SK-N-SH treated with all-trans-retinoic acid at 6 μM for 48 hours (cell line): ENCODE measurements at regions not wholly inside any gene's neighbourhood (a gene's known extent, or its start where the extent isn't known, plus 50 kb on each side); places are given as distances from the start of the nearest gene placed in this dataset.

Experiments
- BACH2 ChIP-seq: fragments of 250-450 bp; sonication (Bioruptor Pico); IDR thresholded peaks from 2 replicates; pipeline ENCODE4 v1.9.0; 2021; ENCODE audit warnings: mild to moderate bottlenecking, borderline replicate concordance
- CREB5 ChIP-seq: fragments of 250-450 bp; sonication (Bioruptor Pico); IDR thresholded peaks from 2 replicates; pipeline ENCODE4 v1.5.1; 2020; ENCODE audit warnings: low read depth, mild to moderate bottlenecking, moderate library complexity
- GLIS3 ChIP-seq: fragments of 250-450 bp; sonication (Bioruptor Pico); IDR thresholded peaks from 2 replicates; pipeline ENCODE4 v1.5.0; 2020; ENCODE audit warnings: mild to moderate bottlenecking, moderate library complexity
- PATZ1 ChIP-seq: fragments of 250-450 bp; sonication (Bioruptor Pico); IDR thresholded peaks from 2 replicates; pipeline ENCODE4 v1.8.0; 2020; ENCODE audit warnings: mild to moderate bottlenecking, moderate library complexity, borderline replicate concordance
- PPARA ChIP-seq: fragments of 250-450 bp; sonication (Bioruptor Pico); IDR thresholded peaks from 2 replicates; pipeline ENCODE4 v1.5.0; 2020; ENCODE audit warnings: mild to moderate bottlenecking, borderline replicate concordance
- TOX ChIP-seq: fragments of 250-450 bp; sonication (Bioruptor Pico); IDR thresholded peaks from 2 replicates; pipeline ENCODE4 v1.8.0; 2021; ENCODE audit warnings: mild to moderate bottlenecking, moderate library complexity, borderline replicate concordance
- TSHZ2 ChIP-seq: fragments of 250-450 bp; sonication (Bioruptor Pico); IDR thresholded peaks from 2 replicates; pipeline ENCODE4 v1.5.0; 2020; ENCODE audit warnings: mild to moderate bottlenecking, moderate library complexity
- ZC3H10 ChIP-seq: fragments of 250-450 bp; sonication (Bioruptor Pico); IDR thresholded peaks from 2 replicates; pipeline ENCODE4 v1.5.1; 2021; ENCODE audit warnings: mild to moderate bottlenecking, moderate library complexity
- ZFP3 ChIP-seq: fragments of 250-450 bp; sonication (Bioruptor Pico); IDR thresholded peaks from 2 replicates; pipeline ENCODE4 v1.5.0; 2020; ENCODE audit warnings: mild to moderate bottlenecking, moderate library complexity
- ZFP30 ChIP-seq: fragments of 450-650 bp; formaldehyde crosslinking; IDR thresholded peaks from 2 replicates; pipeline ENCODE4 v1.5.0; 2022; ENCODE audit warnings: mild to moderate bottlenecking, moderate library complexity
- ZNF565 ChIP-seq: fragments of 450-650 bp; formaldehyde crosslinking; conservative IDR thresholded peaks from 2 replicates; pipeline ENCODE4 v1.5.0; 2020; ENCODE audit warnings: low read depth, mild to moderate bottlenecking, moderate library complexity
- ZNF70 ChIP-seq: fragments of 450-650 bp; formaldehyde crosslinking; IDR thresholded peaks from 2 replicates; pipeline ENCODE4 v1.5.0; 2020; ENCODE audit warnings: mild to moderate bottlenecking, moderate library complexity
- ZNF8 ChIP-seq: fragments of 450-650 bp; formaldehyde crosslinking; IDR thresholded peaks from 2 replicates; pipeline ENCODE4 v1.5.0; 2020; ENCODE audit warnings: mild to moderate bottlenecking, moderate library complexity

GRCh38 chr6:84428300-84428907 is 201.0 kb upstream of the CEP162 start:
- no peak for TF ChIP-seq PATZ1
- no peak for TF ChIP-seq BACH2 (CRISPR knock-in tag)
- TF ChIP-seq GLIS3 = no peak
- no peak for TF ChIP-seq PPARA (CRISPR knock-in tag)
- TF ChIP-seq ZFP3 = no peak
- no peak for TF ChIP-seq ZNF565 (CRISPR knock-in tag)
- no peak for TF ChIP-seq TSHZ2 (CRISPR knock-in tag)
- no peak for TF ChIP-seq ZNF8 (CRISPR knock-in tag)
- TF ChIP-seq TOX (CRISPR knock-in tag) = no peak
- TF ChIP-seq CREB5 = no peak
- TF ChIP-seq ZC3H10 (CRISPR knock-in tag) = no peak
- no peak for TF ChIP-seq ZNF70 (CRISPR knock-in tag)
- TF ChIP-seq ZFP30 (CRISPR knock-in tag) = no peak
